HUES48 (cell line): ENCODE measurements at regions not wholly inside any gene's neighbourhood (a gene's known extent, or its start where the extent isn't known, plus 50 kb on each side); places are given as distances from the start of the nearest gene placed in this dataset.

Experiments
- H3K27ac ChIP-seq: one replicate; pipeline ENCODE4 v1.7.0; 2013; ENCODE audit warnings: low read depth, low read length, inconsistent platforms
- H3K27me3 ChIP-seq: 2 replicates; pipeline ENCODE4 v1.6.1; 2013; ENCODE audit warnings: mild to moderate bottlenecking, low read length; ENCODE audit not compliant: control insufficient read depth, insufficient read depth
- H3K36me3 ChIP-seq: 2 replicates; pipeline ENCODE4 v1.6.1; 2013; ENCODE audit warnings: low read length; ENCODE audit not compliant: control insufficient read depth, insufficient read depth
- H3K4me1 ChIP-seq: 2 replicates; pipeline ENCODE4 v1.6.1; 2013; ENCODE audit warnings: mild to moderate bottlenecking, low read length; ENCODE audit not compliant: control insufficient read depth, insufficient read depth
- H3K4me3 ChIP-seq: 2 replicates; pipeline ENCODE4 v1.5.1; 2013; ENCODE audit warnings: mild to moderate bottlenecking, low read depth, low read length
- H3K9ac ChIP-seq: 2 replicates; pipeline ENCODE4 v1.6.1; 2013; ENCODE audit warnings: mild to moderate bottlenecking, low read depth, low read length, moderate library complexity
- H3K9me3 ChIP-seq: 2 replicates; pipeline ENCODE4 v1.6.1; 2013; ENCODE audit warnings: low read length; ENCODE audit not compliant: control insufficient read depth, insufficient read depth

GRCh38 chr5:174177976-174178605 lies 132.6 kb downstream of the NSG2 start:
- no peak overlapping the region for H3K9ac ChIP-seq
- H3K27ac ChIP-seq, result no peak overlapping the region

GRCh38 chr5:174180639-174181038 lies 135.1 kb downstream of the NSG2 start:
- Histone ChIP-seq H3K9ac (no peak overlapping the region), H3K27me3 (no peaks in the 10 kb centered on the region), H3K9me3 (no peaks in the 10 kb centered on the region), H3K4me3 (no peak overlapping the region), H3K36me3 (no peaks in the 10 kb centered on the region), H3K4me1 (peaks cover 7% of the 10 kb centered on the region; the same call in 1 of the 2 replicates), H3K27ac (no peak overlapping the region)

More at GRCh38 chr5:174177976-174178605, 132.6 kb downstream of the NSG2 start:
- no peaks in the 10 kb centered on the region for H3K9me3 ChIP-seq
- no peaks in the 10 kb centered on the region for H3K27me3 ChIP-seq
- H3K4me3 ChIP-seq, result no peak overlapping the region
- peaks cover 7% of the 10 kb centered on the region; the same call in 1 of the 2 replicates for H3K4me1 ChIP-seq
- no peaks in the 10 kb centered on the region for H3K36me3 ChIP-seq

- Histone ChIP-seq H3K4me1 (peaks cover 7% of the 10 kb centered on the region; the same call in 1 of the 2 replicates), H3K4me3 (no peak overlapping the region), H3K9ac (no peak overlapping the region), H3K27ac (no peak overlapping the region), H3K27me3 (no peaks in the 10 kb centered on the region), H3K36me3 (no peaks in the 10 kb centered on the region), H3K9me3 (no peaks in the 10 kb centered on the region)
Observed at GRCh38 chr5:174182111-174182510, 136.6 kb downstream of the NSG2 start.

GRCh38 chr5:174183701-174184100 lies 138.2 kb downstream of the NSG2 start:
- peaks cover 7% of the 10 kb centered on the region; the same call in 1 of the 2 replicates for H3K4me1 ChIP-seq
- no peak overlapping the region for H3K4me3 ChIP-seq
- H3K27me3 ChIP-seq, result no peaks in the 10 kb centered on the region
- H3K27ac ChIP-seq, result no peak overlapping the region
- H3K9me3 ChIP-seq, result no peaks in the 10 kb centered on the region
- no peaks in the 10 kb centered on the region for H3K36me3 ChIP-seq
- no peak overlapping the region for H3K9ac ChIP-seq

- Histone ChIP-seq H3K4me1 (no peaks in the 10 kb centered on the region), H3K27me3 (no peaks in the 10 kb centered on the region), H3K27ac (no peak overlapping the region)
Observed at GRCh38 chr5:174185506-174185905, 140.0 kb downstream of the NSG2 start.

GRCh38 chr5:174186096-174186695 lies 140.7 kb downstream of the NSG2 start:
- Histone ChIP-seq H3K36me3 (no peaks in the 10 kb centered on the region), H3K4me3 (no peak overlapping the region), H3K4me1 (no peaks in the 10 kb centered on the region), H3K27ac (no peak overlapping the region), H3K9ac (no peak overlapping the region), H3K9me3 (no peaks in the 10 kb centered on the region), H3K27me3 (no peaks in the 10 kb centered on the region)

More at GRCh38 chr5:174185506-174185905, 140.0 kb downstream of the NSG2 start:
- no peaks in the 10 kb centered on the region for H3K36me3 ChIP-seq
- H3K9ac ChIP-seq, result no peak overlapping the region
- H3K9me3 ChIP-seq, result no peaks in the 10 kb centered on the region
- no peak overlapping the region for H3K4me3 ChIP-seq

- H3K36me3 ChIP-seq, result no peaks in the 10 kb centered on the region
- H3K27me3 ChIP-seq, result no peaks in the 10 kb centered on the region
- H3K4me3 ChIP-seq, result no peak overlapping the region
- no peak overlapping the region for H3K9ac ChIP-seq
- H3K27ac ChIP-seq, result no peak overlapping the region
- no peaks in the 10 kb centered on the region for H3K9me3 ChIP-seq
- no peaks in the 10 kb centered on the region for H3K4me1 ChIP-seq
Observed at GRCh38 chr5:174187001-174187400, 141.5 kb downstream of the NSG2 start.

- Histone ChIP-seq H3K4me3 (no peak overlapping the region), H3K27me3 (no peaks in the 10 kb centered on the region), H3K36me3 (no peaks in the 10 kb centered on the region), H3K4me1 (no peaks in the 10 kb centered on the region), H3K27ac (no peak overlapping the region), H3K9me3 (no peaks in the 10 kb centered on the region), H3K9ac (no peak overlapping the region)
Observed at GRCh38 chr5:174187481-174187880, 142.0 kb downstream of the NSG2 start.

GRCh38 chr5:174188295-174188694 lies 142.8 kb downstream of the NSG2 start:
- Histone ChIP-seq H3K36me3 (no peaks in the 10 kb centered on the region), H3K9me3 (no peaks in the 10 kb centered on the region), H3K27ac (no peak overlapping the region), H3K9ac (no peak overlapping the region), H3K4me3 (no peak overlapping the region), H3K4me1 (no peaks in the 10 kb centered on the region), H3K27me3 (no peaks in the 10 kb centered on the region)

- Histone ChIP-seq H3K36me3 (no peaks in the 10 kb centered on the region), H3K27me3 (no peaks in the 10 kb centered on the region), H3K4me3 (no peak overlapping the region), H3K4me1 (no peaks in the 10 kb centered on the region), H3K27ac (no peak overlapping the region), H3K9ac (no peak overlapping the region), H3K9me3 (no peaks in the 10 kb centered on the region)
Observed at GRCh38 chr5:174189654-174190541, 144.4 kb downstream of the NSG2 start.

- Histone ChIP-seq H3K36me3 (no peaks in the 10 kb centered on the region), H3K4me1 (0 out of 2 replicates have a peak, but pooled peaks cover 9% of the 10 kb centered on the region), H3K27me3 (no peaks in the 10 kb centered on the region)
Observed at GRCh38 chr5:174191076-174191475, 145.6 kb downstream of the NSG2 start.

More at GRCh38 chr5:174191076-174191475, 145.6 kb downstream of the NSG2 start:
- H3K9ac ChIP-seq, result no peak overlapping the region
- H3K4me3 ChIP-seq, result no peak overlapping the region
- H3K27ac ChIP-seq, result no peak overlapping the region
- no peaks in the 10 kb centered on the region for H3K9me3 ChIP-seq
